Caco-2 (cell line): ENCODE measurements at regions not wholly inside any gene's neighbourhood (a gene's known extent, or its start where the extent isn't known, plus 50 kb on each side); places are given as distances from the start of the nearest gene placed in this dataset.

Experiments
- BruUV-seq: library from RNA; stranded (reverse); fragments of 400-500 nt; replicated peaks from 2 replicates; lab custom pipeline; 2021; lab: Mats Ljungman, UMichigan
- CTCF ChIA-PET: fragments of 300-600 bp; sonication (Branson Sonifier 250); formaldehyde crosslinking; loops from one replicate; lab custom pipeline; 2022; ENCODE audit warnings: antibody characterized with exemption; lab: Charles Lee
- POLR2A ChIA-PET: fragments of 300-600 bp; sonication (Branson Sonifier 250); formaldehyde crosslinking; loops from one replicate; lab custom pipeline; 2022; ENCODE audit warnings: antibody characterized with exemption; lab: Charles Lee
- DNase-seq, 2 experiments: peaks; one replicate each; pipeline versions ENCODE4 v3.0.0 to v3.0.0-alpha.2; 2020 to 2022
- H3K27me3 ChIP-seq: replicated peaks from 2 replicates; pipeline ENCODE4 v1.6.0; 2011; ENCODE audit warnings: low read length; ENCODE audit not compliant: control insufficient read depth, insufficient read depth
- H3K36me3 ChIP-seq: 2 replicates; pipeline ENCODE4 v1.5.1; 2011; ENCODE audit warnings: low read length; ENCODE audit not compliant: control insufficient read depth, insufficient read depth
- H3K4me1 ChIP-seq: fragments of 250-450 bp; sonication (Bioruptor Pico); 2 replicates; pipeline ENCODE4 v1.5.1; 2020; ENCODE audit warnings: mild to moderate bottlenecking
- H3K4me3 ChIP-seq: 2 replicates; pipeline ENCODE4 v1.5.1; 2011; ENCODE audit warnings: low read depth, mild to moderate bottlenecking, control low read depth, low read length
- H3K9me3 ChIP-seq: fragments of 250-450 bp; sonication (Bioruptor Pico); 2 replicates; pipeline ENCODE4 v1.5.1; 2020; ENCODE audit warnings: mild to moderate bottlenecking, moderate library complexity
- H3K27ac Mint-ChIP-seq: one replicate; pipeline ENCODE4 v1.8.0; 2022; ENCODE audit warnings: mixed read lengths; ENCODE audit not compliant: unreplicated experiment
- H3K27me3 Mint-ChIP-seq: one replicate; pipeline ENCODE4 v1.8.0; 2022; ENCODE audit warnings: mixed read lengths; ENCODE audit not compliant: insufficient read depth, unreplicated experiment
- H3K36me3 Mint-ChIP-seq: one replicate; pipeline ENCODE4 v1.8.0; 2022; ENCODE audit warnings: mild to moderate bottlenecking, mixed read lengths; ENCODE audit not compliant: insufficient read depth, unreplicated experiment
- H3K4me1 Mint-ChIP-seq: one replicate; pipeline ENCODE4 v1.8.0; 2022; ENCODE audit warnings: low read depth, mixed read lengths; ENCODE audit not compliant: unreplicated experiment
- H3K4me3 Mint-ChIP-seq: one replicate; pipeline ENCODE4 v1.8.0; 2022; ENCODE audit warnings: mild to moderate bottlenecking, moderate library complexity, mixed read lengths; ENCODE audit not compliant: unreplicated experiment
- H3K9me3 Mint-ChIP-seq: one replicate; pipeline ENCODE4 v1.8.0; 2022; ENCODE audit warnings: mixed read lengths; ENCODE audit not compliant: unreplicated experiment
- intact Hi-C: fragments of 100-400 bp; cut with micrococcal nuclease; formaldehyde crosslinking; loops from one replicate; pipeline ENCODE4 v1.10.0; 2022; ENCODE audit not compliant: unreplicated experiment
- TF ChIP-seq, protein P1 (sequence below), 2 experiments: fragments of 200-600 bp in 1 of 2; IDR thresholded peaks; 1 replicate in 1 of 2; 2 replicates in 1 of 2; pipeline versions ENCODE4 v1.5.1 to v1.8.0; 2011 to 2022; ENCODE audit warnings: antibody characterized with exemption in 1 of 2, control low read depth in 1 of 2, inconsistent platforms in 1 of 2, low read depth in 1 of 2, low read length in 1 of 2, mild to moderate bottlenecking in 1 of 2, moderate library complexity in 1 of 2; ENCODE audit not compliant: insufficient read depth in 1 of 2, severe bottlenecking in 1 of 2, unreplicated experiment in 1 of 2

DNA sequence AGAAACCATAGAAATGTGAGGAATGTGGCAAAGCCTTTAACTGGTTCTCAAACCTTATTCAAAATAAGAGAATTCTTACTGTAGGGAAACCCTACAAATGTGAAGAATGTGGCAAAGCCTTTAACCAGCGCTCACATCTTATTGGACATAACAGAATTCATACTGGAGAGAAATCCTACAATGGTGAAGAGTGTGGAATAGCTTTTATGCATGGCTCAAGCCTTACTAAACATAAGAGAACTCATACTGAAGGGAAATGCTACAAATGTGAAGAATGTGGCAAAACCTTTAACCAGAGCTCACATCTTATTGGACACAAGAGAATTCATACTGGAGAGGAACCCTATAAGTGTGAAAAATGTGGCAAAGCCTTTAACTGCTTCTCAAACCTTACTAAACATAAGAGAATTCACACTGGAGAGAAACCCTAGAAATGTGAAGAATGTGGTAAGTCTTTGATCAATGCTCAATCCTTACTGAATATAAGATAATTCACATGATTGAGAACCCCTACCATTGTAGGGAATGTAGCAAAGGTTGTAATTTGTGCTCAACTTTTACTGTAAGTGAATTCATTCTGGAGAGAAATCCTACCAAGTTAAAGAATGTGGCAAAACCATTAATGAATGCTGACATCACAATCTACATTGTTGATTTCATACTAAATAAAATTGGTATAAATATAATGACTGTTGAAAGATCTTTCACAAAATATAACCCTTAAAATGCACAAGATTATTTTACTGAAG lies 142.5 kb upstream of the ZNF479 start:
- peaks cover 10% of the 10 kb centered on the region for H3K9me3 ChIP-seq
- ChIA-PET CTCF (no interaction called here), POLR2A (no interaction called here)
- DNase-seq: no peak
- H3K4me1 Mint-ChIP-seq: no peaks in the 10 kb centered on the region
- no TSS peak for BruUV-seq
- no peak overlapping the region for H3K27ac Mint-ChIP-seq
- H3K36me3 Mint-ChIP-seq: no peaks in the 10 kb centered on the region
- no peaks in the 10 kb centered on the region for H3K27me3 Mint-ChIP-seq
- H3K27me3 ChIP-seq: no peaks in the 10 kb centered on the region
- H3K4me3 Mint-ChIP-seq: no peak overlapping the region
- no peak overlapping the region for H3K4me3 ChIP-seq
- intact Hi-C loops: no loop called here
- H3K4me1 ChIP-seq: no peaks in the 10 kb centered on the region
- peaks cover 37% of the 10 kb centered on the region for H3K9me3 Mint-ChIP-seq
- H3K36me3 ChIP-seq: no peaks in the 10 kb centered on the region
- TF ChIP-seq, protein P1, sequence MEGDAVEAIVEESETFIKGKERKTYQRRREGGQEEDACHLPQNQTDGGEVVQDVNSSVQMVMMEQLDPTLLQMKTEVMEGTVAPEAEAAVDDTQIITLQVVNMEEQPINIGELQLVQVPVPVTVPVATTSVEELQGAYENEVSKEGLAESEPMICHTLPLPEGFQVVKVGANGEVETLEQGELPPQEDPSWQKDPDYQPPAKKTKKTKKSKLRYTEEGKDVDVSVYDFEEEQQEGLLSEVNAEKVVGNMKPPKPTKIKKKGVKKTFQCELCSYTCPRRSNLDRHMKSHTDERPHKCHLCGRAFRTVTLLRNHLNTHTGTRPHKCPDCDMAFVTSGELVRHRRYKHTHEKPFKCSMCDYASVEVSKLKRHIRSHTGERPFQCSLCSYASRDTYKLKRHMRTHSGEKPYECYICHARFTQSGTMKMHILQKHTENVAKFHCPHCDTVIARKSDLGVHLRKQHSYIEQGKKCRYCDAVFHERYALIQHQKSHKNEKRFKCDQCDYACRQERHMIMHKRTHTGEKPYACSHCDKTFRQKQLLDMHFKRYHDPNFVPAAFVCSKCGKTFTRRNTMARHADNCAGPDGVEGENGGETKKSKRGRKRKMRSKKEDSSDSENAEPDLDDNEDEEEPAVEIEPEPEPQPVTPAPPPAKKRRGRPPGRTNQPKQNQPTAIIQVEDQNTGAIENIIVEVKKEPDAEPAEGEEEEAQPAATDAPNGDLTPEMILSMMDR (IDR thresholded peaks at IDR 0.05; ENCODE audit: insufficient read depth in 1 of 2, low read depth in 1 of 2, low read length in 1 of 2, severe bottlenecking in 1 of 2, unreplicated experiment in 1 of 2): no peak

- peaks cover 7% of the 10 kb centered on the region for H3K9me3 Mint-ChIP-seq
Measured at GRCh38 chr7:57300747-57301146, 149.2 kb upstream of the ZNF716 start.

DNA sequence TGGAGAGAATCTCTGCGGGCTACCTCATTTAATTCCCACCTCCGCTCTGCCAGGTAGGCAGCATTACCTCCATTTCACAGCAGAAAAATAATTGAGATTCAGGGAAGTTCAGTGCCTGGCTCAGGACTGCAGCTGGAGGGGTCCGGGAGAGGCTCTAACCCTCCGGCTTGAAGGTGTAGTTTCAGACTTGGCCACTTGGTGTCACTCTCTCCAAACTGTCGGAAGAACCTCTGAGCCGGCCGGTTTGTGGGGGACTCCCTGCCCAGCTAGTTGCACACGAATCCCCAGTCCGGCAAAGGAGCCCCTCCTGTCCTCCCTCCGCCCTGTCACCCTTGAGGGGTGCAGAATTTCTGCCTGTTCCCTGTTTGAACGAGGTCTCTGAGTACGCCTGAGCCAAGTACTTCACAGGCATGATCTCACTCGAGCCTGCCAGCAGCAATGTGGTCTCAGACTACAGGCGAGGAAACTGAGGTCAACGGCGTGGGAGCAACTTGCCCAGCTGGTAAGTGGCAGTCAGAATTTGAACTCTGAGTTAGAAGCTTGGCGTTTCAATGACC lies 144.7 kb upstream of the ZNF716 start:
- POLR2A ChIA-PET: no interaction called here
- CTCF ChIA-PET: no interaction called here

More at GRCh38 chr7:57300747-57301146, 149.2 kb upstream of the ZNF716 start:
- no peak overlapping the region for H3K4me3 ChIP-seq
- Mint-ChIP-seq H3K4me1 (no peaks in the 10 kb centered on the region), H3K4me3 (no peak overlapping the region), H3K27me3 (no peaks in the 10 kb centered on the region), H3K36me3 (no peaks in the 10 kb centered on the region), H3K27ac (no peak overlapping the region)
- BruUV-seq: no TSS peak
- no peaks in the 10 kb centered on the region for H3K27me3 ChIP-seq
- no peaks in the 10 kb centered on the region for H3K4me1 ChIP-seq
- TF ChIP-seq, protein P1 (IDR thresholded peaks at IDR 0.05; ENCODE audit: insufficient read depth in 1 of 2, low read depth in 1 of 2, low read length in 1 of 2, severe bottlenecking in 1 of 2, unreplicated experiment in 1 of 2): no peak
- ChIA-PET CTCF (no interaction called here), POLR2A (no interaction called here)
- H3K9me3 ChIP-seq: peaks cover 18% of the 10 kb centered on the region
- intact Hi-C loops: no loop called here
- DNase-seq: no peak
- no peaks in the 10 kb centered on the region for H3K36me3 ChIP-seq

More for the DNA sequence above, 144.7 kb upstream of the ZNF716 start:
- H3K36me3 ChIP-seq: no peaks in the 10 kb centered on the region
- peaks cover 4% of the 10 kb centered on the region; the same call in 1 of the 2 replicates for H3K9me3 ChIP-seq
- TF ChIP-seq, protein P1 (IDR thresholded peaks at IDR 0.05; ENCODE audit: insufficient read depth in 1 of 2, low read depth in 1 of 2, low read length in 1 of 2, severe bottlenecking in 1 of 2, unreplicated experiment in 1 of 2): peak in 1 of 2 experiments; percentile 23
- H3K9me3 Mint-ChIP-seq: peaks cover 13% of the 10 kb centered on the region
- H3K27me3 ChIP-seq: no peaks in the 10 kb centered on the region
- no peaks in the 10 kb centered on the region for H3K27me3 Mint-ChIP-seq
- H3K4me1 ChIP-seq: no peaks in the 10 kb centered on the region
- DNase-seq: no peak
- intact Hi-C loops: no loop called here
- H3K4me3 ChIP-seq: no peak overlapping the region
- no peak overlapping the region for H3K4me3 Mint-ChIP-seq
- H3K27ac Mint-ChIP-seq: no peak overlapping the region
- no peaks in the 10 kb centered on the region for H3K36me3 Mint-ChIP-seq
- no peaks in the 10 kb centered on the region for H3K4me1 Mint-ChIP-seq
- no TSS peak for BruUV-seq
